ENCODE measurements at regions not wholly inside any gene's neighbourhood (a gene's known extent, or its start where the extent isn't known, plus 50 kb on each side); places are given as distances from the start of the nearest gene placed in this dataset.

DNA sequence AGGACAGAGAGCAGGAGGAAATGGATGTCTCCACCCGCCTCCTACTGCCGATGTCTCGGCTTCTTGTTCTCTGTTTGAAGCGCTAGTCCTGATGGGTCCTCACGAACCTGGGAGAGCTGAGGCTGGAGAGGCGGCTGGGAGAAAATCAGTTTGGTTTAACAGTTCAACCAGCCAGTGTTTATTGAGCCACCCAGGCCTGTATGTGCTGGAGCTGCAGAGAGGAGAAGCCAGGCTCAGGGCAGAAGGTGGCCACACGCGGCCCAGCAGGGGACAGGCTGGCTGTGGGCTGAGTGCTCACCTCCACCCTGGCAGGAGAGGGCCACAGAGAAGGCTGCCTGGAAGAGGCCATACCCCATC is 202.1 kb downstream of the CYP26B1 start:
- Histone ChIP-seq H3K36me3 (ENCODE audit: low read length) (no peaks in the 10 kb centered on the region), H4K20me1 (ENCODE audit: low read depth, low read length) (no peaks in the 10 kb centered on the region), H3K9ac (ENCODE audit: low read length) (no peak overlapping the region), H3K4me2 (ENCODE audit: low read depth, low read length, poor library complexity, severe bottlenecking) (no peak overlapping the region), H3K79me2 (ENCODE audit: insufficient read depth, low read length) (no peaks in the 10 kb centered on the region), H3K9me3 (ENCODE audit: insufficient read depth, low read length) (no peaks in the 10 kb centered on the region), H3K4me3 (ENCODE audit: insufficient read depth, low read length, poor library complexity, severe bottlenecking) (no peak overlapping the region), H3K27ac (ENCODE audit: low read depth, low read length) (no peak overlapping the region), H3K9me2 (replicated peaks; ENCODE audit: insufficient read depth, low read length) (no peaks in the 10 kb centered on the region), H3K27me3 (ENCODE audit: low read length) (no peaks in the 10 kb centered on the region), H2AFZ (ENCODE audit: low read depth, low read length, severe bottlenecking) (no peak overlapping the region), H3F3A (ENCODE audit: insufficient read depth) (no peaks in the 10 kb centered on the region)
- TF ChIP-seq, protein P1, sequence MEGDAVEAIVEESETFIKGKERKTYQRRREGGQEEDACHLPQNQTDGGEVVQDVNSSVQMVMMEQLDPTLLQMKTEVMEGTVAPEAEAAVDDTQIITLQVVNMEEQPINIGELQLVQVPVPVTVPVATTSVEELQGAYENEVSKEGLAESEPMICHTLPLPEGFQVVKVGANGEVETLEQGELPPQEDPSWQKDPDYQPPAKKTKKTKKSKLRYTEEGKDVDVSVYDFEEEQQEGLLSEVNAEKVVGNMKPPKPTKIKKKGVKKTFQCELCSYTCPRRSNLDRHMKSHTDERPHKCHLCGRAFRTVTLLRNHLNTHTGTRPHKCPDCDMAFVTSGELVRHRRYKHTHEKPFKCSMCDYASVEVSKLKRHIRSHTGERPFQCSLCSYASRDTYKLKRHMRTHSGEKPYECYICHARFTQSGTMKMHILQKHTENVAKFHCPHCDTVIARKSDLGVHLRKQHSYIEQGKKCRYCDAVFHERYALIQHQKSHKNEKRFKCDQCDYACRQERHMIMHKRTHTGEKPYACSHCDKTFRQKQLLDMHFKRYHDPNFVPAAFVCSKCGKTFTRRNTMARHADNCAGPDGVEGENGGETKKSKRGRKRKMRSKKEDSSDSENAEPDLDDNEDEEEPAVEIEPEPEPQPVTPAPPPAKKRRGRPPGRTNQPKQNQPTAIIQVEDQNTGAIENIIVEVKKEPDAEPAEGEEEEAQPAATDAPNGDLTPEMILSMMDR (IDR thresholded peaks at IDR 0.05; ENCODE audit: insufficient read depth, low read length, poor library complexity, severe bottlenecking) = no peak
- TF ChIP-seq EZH2phosphoT487 (conservative IDR thresholded peaks at IDR 0.05; ENCODE audit: low read length) = no peak

DNA sequence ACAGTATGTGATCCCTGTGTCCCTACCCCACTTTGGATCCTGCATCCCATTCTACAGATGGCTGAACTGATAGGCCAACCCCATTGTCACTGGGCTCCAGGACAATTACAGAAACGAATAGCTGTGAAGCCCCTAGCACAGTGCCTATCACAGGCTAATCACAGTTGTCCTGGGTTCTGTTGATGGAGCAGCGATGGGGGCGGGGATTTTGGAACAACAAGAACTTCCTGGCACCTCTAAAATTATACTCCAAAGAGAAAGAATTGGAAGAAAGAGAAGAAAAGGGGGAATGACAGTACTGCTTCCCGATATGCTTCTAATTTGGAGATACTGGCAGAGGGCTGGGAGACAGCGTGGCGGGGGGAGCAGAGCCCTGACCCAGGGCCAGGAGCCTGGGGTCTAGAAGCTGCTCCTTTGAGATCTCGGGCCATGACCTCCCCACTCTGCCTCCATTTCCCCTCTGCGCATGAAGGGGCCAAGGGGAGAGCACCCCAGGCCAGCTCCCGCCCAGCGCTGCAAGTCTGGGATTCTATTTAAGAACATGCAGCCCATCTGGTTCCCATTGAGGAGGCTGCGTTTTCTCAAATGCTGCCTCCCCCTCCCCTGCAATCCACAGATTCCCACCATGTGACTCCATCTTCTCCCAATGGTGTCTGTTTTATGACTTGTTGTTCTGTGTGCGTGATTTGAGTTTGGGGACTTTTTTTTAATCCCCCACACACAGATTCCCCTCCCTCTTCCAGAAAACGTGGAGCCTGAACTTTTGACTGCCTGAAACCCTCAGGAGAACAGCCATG is 202.7 kb downstream of the CYP26B1 start:
- Histone ChIP-seq H3K36me3 (ENCODE audit: low read length) (no peaks in the 10 kb centered on the region), H3K9ac (ENCODE audit: low read length) (no peak overlapping the region), H2AFZ (ENCODE audit: low read depth, low read length, severe bottlenecking) (no peak overlapping the region), H3K27me3 (ENCODE audit: low read length) (no peaks in the 10 kb centered on the region), H3K9me3 (ENCODE audit: insufficient read depth, low read length) (no peaks in the 10 kb centered on the region), H3K9me2 (replicated peaks; ENCODE audit: insufficient read depth, low read length) (no peaks in the 10 kb centered on the region), H4K20me1 (ENCODE audit: low read depth, low read length) (no peaks in the 10 kb centered on the region), H3K27ac (ENCODE audit: low read depth, low read length) (no peak overlapping the region), H3F3A (ENCODE audit: insufficient read depth) (no peaks in the 10 kb centered on the region), H3K79me2 (ENCODE audit: insufficient read depth, low read length) (no peaks in the 10 kb centered on the region), H3K4me3 (ENCODE audit: insufficient read depth, low read length, poor library complexity, severe bottlenecking) (no peak overlapping the region), H3K4me2 (ENCODE audit: low read depth, low read length, poor library complexity, severe bottlenecking) (no peak overlapping the region)
- TF ChIP-seq, protein P1 (IDR thresholded peaks at IDR 0.05; ENCODE audit: insufficient read depth, low read length, poor library complexity, severe bottlenecking) = no peak
- no peak for TF ChIP-seq EZH2phosphoT487 (conservative IDR thresholded peaks at IDR 0.05; ENCODE audit: low read length)

- H3F3A ChIP-seq (ENCODE audit: insufficient read depth) = no peaks in the 10 kb centered on the region
- no peak overlapping the region for H3K9ac ChIP-seq (ENCODE audit: low read length)
- H3K27me3 ChIP-seq (ENCODE audit: low read length) = no peaks in the 10 kb centered on the region
- no peak overlapping the region for H3K4me2 ChIP-seq (ENCODE audit: low read depth, low read length, poor library complexity, severe bottlenecking)
- no peak overlapping the region for H2AFZ ChIP-seq (ENCODE audit: low read depth, low read length, severe bottlenecking)
- H3K36me3 ChIP-seq (ENCODE audit: low read length) = no peaks in the 10 kb centered on the region
- H4K20me1 ChIP-seq (ENCODE audit: low read depth, low read length) = no peaks in the 10 kb centered on the region
- TF ChIP-seq, protein P1 (IDR thresholded peaks at IDR 0.05; ENCODE audit: insufficient read depth, low read length, poor library complexity, severe bottlenecking) = no peak
- TF ChIP-seq EZH2phosphoT487 (conservative IDR thresholded peaks at IDR 0.05; ENCODE audit: low read length) = no peak
- H3K9me2 ChIP-seq (replicated peaks; ENCODE audit: insufficient read depth, low read length) = no peaks in the 10 kb centered on the region
- no peak overlapping the region for H3K27ac ChIP-seq (ENCODE audit: low read depth, low read length)
- H3K4me3 ChIP-seq (ENCODE audit: insufficient read depth, low read length, poor library complexity, severe bottlenecking) = no peak overlapping the region
- no peaks in the 10 kb centered on the region for H3K79me2 ChIP-seq (ENCODE audit: insufficient read depth, low read length)
- H3K9me3 ChIP-seq (ENCODE audit: insufficient read depth, low read length) = no peaks in the 10 kb centered on the region
These were observed 203.5 kb downstream of the CYP26B1 start for GRCh38 chr2:71944183-71944550.
